ENCODE measurements at regions not wholly inside any gene's neighbourhood (a gene's known extent, or its start where the extent isn't known, plus 50 kb on each side); places are given as distances from the start of the nearest gene placed in this dataset.

GRCh38 chr2:203789618-203790017 lies 78.0 kb upstream of the CTLA4 start:
- Histone ChIP-seq H3K27me3 (no peaks in the 10 kb centered on the region), H3K4me1 (no peaks in the 10 kb centered on the region), H3K9me3 (no peaks in the 10 kb centered on the region), H3K27ac (peak overlapping the region; percentile 15 to 22), H3K4me3 (no peak overlapping the region), H3K36me3 (no peaks in the 10 kb centered on the region)
- DNase-seq, result no peak
- TF ChIP-seq POLR2A (IDR thresholded peaks at IDR 0.05), result no peak
- TF ChIP-seq CTCF (IDR thresholded peaks at IDR 0.05), result no peak
- intact Hi-C loops (cut with DNase I; ENCODE audit: low total_unique reads), result no loop called here

GRCh38 chr2:203790134-203790852 lies 77.3 kb upstream of the CTLA4 start:
- no peaks in the 10 kb centered on the region for H3K27me3 ChIP-seq
- no peak for TF ChIP-seq CTCF (IDR thresholded peaks at IDR 0.05)
- intact Hi-C loops (cut with DNase I; ENCODE audit: low total_unique reads), result no loop called here
- H3K9me3 ChIP-seq, result no peaks in the 10 kb centered on the region
- no peak overlapping the region for H3K4me3 ChIP-seq
- H3K36me3 ChIP-seq, result no peaks in the 10 kb centered on the region
- H3K4me1 ChIP-seq, result no peaks in the 10 kb centered on the region
- peak overlapping the region; percentile 15 to 22 for H3K27ac ChIP-seq
- DNase-seq, result no peak

GRCh38 chr2:203796248-203797010 lies 71.1 kb upstream of the CTLA4 start:
- no peak for DNase-seq
- no peak for TF ChIP-seq POLR2A (IDR thresholded peaks at IDR 0.05)
- TF ChIP-seq CTCF (IDR thresholded peaks at IDR 0.05), result no peak
- H3K36me3 ChIP-seq, result no peaks in the 10 kb centered on the region
- H3K9me3 ChIP-seq, result no peaks in the 10 kb centered on the region
- intact Hi-C loops (cut with DNase I; ENCODE audit: low total_unique reads), result no loop called here
- no peak overlapping the region for H3K4me3 ChIP-seq
- no peaks in the 10 kb centered on the region for H3K27me3 ChIP-seq
- no peak overlapping the region for H3K27ac ChIP-seq
- H3K4me1 ChIP-seq, result no peaks in the 10 kb centered on the region

- Histone ChIP-seq H3K27me3 (no peaks in the 10 kb centered on the region), H3K9me3 (no peaks in the 10 kb centered on the region), H3K27ac (no peak overlapping the region), H3K4me1 (no peaks in the 10 kb centered on the region), H3K4me3 (no peak overlapping the region), H3K36me3 (no peaks in the 10 kb centered on the region)
- TF ChIP-seq POLR2A (IDR thresholded peaks at IDR 0.05), result no peak
- TF ChIP-seq CTCF (IDR thresholded peaks at IDR 0.05), result no peak
- intact Hi-C loops (cut with DNase I; ENCODE audit: low total_unique reads), result no loop called here
- no peak for DNase-seq
Observed at GRCh38 chr2:203797276-203797675, 70.3 kb upstream of the CTLA4 start.

DNA sequence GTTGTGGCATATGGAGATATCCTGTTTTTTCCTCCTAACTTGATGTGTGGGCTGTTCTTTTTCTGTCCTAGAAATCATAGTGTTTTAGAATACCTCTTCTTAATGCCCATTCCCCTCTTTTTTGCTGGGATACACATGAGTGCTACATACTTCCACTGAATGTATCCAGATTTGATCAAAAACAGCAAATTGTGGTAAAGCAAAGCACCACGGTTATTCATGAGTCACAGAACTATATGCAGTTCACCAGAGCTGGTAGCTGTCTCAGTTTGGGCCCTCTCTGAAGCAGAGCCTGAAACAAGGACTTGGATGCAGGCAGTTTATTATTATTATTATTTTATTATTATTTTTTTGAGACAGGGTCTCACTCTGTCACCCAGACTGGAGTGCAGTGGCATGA lies 69.9 kb upstream of the CTLA4 start:
- no peaks in the 10 kb centered on the region for H3K9me3 ChIP-seq

More for the DNA sequence above, 69.9 kb upstream of the CTLA4 start:
- Histone ChIP-seq H3K27me3 (no peaks in the 10 kb centered on the region), H3K27ac (no peak overlapping the region), H3K4me1 (no peaks in the 10 kb centered on the region), H3K36me3 (no peaks in the 10 kb centered on the region), H3K4me3 (no peak overlapping the region)
- no peak for TF ChIP-seq POLR2A (IDR thresholded peaks at IDR 0.05)
- TF ChIP-seq CTCF (IDR thresholded peaks at IDR 0.05), result no peak
- intact Hi-C loops (cut with DNase I; ENCODE audit: low total_unique reads), result no loop called here
- DNase-seq, result no peak

All from uterus (tissue), 3 donors.